Globus pallidus (tissue), 1 donor: ENCODE measurements at regions not wholly inside any gene's neighbourhood (a gene's known extent, or its start where the extent isn't known, plus 50 kb on each side); places are given as distances from the start of the nearest gene placed in this dataset.

ENCODE experiments used
- DNase-seq: peaks from one replicate; pipeline ENCODE4 v3.0.0-alpha.2; 2015; ENCODE audit warnings: low spot score

DNA sequence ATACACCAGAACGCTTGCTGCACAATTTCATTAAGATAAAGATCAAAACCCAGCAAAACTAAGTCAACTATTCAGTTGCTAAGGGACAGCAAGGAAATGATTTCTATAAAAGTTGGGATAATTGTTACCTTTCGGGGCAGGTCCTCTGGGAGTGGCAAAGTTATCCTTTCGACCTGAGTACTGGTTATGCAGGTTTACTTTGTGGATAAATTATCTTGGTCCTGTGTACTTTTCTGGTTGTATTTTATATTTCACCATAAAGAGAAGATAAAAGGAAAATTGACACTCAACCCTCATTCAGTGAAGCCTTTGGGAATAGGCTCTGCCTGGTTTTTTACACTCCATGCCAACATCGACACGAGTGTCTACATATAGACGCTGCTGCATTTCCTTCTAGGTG is 146.5 kb downstream of the SYK start:
- no peak for DNase-seq

DNA sequence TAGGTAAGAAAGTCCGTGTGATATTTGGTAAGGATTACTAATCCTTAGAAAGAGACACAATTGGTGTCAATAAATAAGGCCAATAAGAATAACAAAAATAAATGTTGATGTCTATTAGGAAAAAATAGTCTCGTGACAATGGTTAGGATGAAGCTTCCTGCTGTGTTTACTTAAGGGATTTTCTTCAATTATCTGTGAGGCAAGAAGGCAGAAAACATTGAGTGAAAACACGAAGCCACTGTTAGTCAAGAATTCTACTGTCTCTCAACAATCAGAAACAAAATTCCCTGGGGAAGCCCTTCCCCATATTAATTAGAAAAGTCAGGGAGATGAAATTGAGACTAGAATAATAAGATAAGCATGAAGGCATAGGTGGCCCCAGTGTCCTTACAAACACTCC is 149.0 kb downstream of the SYK start:
- no peak for DNase-seq

DNA sequence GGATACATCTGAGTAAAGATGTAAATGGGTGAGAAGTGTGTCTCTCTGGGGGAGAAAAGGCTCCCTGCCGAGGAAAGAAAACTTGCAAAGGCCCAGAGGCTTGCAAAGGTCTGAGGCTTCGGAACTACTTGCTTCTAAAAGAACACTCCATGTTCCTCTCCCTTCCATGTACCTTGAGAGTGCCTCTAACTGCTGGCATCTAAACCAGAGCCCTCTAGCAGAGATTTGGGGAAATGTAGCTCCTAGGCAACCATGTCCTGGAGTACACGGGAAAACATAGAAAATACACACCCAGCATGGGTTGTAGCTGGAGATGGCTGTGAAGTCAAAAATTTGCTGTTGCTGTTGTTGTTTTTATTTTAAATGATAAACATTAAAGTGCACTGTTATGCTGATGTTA is 151.6 kb downstream of the SYK start:
- DNase-seq, result no peak

DNA sequence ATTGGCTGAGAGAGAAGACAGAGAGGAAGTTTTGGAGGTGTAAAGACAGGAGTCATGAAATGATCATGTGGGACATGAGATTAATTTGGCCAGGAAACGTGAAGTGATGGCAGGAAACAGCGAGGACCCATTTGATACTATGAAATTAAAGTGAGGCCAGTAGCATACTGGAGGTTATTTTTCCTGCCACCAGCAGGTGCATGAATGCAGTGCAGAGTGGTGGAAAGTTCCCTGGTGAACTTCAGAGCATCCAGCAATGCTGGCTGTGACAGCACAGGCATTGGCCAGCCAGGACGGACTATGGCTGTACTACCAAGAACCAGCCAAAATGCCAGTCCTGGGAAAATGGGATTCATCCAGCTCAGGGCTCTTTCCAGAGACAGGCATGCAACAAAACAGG is 152.2 kb downstream of the SYK start:
- DNase-seq, result no peak

DNA sequence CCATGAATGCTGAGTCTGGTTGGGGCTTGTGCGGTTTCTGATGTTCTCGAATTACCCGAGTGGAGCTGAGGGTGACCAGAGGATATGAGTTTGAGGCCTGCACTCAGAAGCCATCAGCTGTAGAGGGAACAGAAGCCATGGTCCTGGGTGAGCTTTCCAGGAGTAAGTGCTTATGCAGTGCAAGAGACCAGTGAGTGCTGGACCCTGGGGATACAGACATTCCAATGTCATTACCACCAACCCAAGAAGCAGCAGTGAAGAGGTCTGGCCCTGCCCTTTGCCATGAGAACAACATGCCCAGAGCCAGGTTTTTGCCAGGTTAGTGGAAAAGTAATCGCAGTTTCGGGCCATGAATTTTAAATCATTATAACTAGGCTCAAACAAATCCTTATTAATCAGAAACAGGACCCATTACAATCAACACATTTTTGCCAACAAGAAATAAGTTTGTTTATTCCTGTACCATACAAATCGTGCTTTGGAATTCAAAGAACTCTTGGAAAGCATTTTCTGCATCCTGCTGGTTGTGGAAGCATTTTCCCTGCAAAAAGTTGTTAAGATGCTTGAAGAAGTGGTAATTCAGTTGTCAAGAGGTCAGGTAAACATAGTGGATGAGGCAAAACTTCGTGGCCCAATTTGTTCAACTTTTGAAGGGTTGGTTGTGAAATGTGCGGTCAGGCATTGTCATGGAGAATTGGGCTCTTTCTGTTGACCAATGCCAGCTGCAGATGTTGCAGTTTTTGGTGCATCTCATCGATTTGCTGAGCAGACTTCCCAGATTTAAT is 154.6 kb downstream of the SYK start:
- no peak for DNase-seq

GRCh38 chr9:90958328-90958727 is 156.7 kb downstream of the SYK start:
- DNase-seq, result no peak

GRCh38 chr9:90960941-90961340 is 159.3 kb downstream of the SYK start:
- DNase-seq, result no peak

DNA sequence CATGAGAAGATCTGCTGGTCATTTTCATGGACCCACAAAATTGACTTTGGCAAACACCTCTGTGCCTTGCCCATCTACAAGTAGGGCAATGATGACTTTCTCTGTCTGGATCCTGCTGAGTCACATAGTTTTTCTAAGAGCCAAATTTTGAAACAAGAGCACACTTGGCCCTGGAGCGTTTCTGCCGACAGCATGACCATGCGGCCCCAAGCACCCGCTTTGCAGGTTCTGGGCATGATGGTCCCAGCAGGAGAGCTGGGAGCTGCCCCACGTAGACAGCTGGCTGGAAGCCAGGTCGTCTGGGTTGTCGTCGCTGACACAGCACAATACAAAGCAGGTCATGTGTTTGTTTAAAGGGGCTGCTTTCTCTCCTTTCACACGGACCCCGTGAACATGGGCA is 159.8 kb downstream of the SYK start:
- DNase-seq, result no peak

DNA sequence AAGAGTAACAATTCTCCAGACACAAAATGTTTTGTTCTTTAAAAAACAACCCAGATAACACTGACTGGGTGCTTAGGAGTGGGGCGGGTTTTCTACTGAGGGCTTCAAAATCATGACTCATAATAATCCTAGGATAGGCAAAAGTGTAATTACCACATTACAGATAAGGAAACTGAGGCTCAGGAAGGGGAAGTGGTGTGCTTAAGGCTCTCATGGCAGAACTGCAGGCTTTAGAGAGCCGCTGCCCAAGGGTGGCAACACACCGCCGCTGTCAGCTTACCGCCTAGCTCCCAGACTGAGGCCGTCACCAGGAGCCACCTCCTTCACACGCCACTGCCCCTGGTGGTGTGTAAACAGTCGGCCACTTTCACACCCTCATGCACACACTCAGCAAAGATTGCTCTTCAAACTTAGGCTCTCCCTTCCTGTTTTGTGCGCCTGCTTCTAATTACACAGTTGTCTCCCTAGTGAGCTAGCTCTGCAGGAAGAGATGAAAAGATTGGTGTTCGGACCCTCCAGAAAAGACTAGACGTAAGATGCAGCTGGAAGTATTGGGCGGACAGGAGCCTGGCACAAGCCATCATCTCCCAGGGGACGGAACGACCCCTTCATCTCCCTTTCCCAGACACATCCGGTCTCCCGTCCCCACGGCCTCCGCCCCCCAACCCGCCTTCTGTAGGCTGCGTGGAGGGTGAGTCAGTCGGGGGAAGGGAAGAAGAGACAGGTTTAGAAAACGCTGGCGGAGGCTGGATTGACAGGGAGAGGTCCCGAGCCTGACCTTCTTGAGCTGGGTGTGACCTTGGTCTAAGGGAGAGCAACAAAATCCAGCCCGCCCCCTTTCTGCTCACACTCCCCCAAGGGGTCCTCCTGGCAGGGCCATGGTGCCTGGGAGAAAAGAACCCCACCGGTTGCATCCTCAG is 162.7 kb downstream of the SYK start:
- DNase-seq, result no peak

DNA sequence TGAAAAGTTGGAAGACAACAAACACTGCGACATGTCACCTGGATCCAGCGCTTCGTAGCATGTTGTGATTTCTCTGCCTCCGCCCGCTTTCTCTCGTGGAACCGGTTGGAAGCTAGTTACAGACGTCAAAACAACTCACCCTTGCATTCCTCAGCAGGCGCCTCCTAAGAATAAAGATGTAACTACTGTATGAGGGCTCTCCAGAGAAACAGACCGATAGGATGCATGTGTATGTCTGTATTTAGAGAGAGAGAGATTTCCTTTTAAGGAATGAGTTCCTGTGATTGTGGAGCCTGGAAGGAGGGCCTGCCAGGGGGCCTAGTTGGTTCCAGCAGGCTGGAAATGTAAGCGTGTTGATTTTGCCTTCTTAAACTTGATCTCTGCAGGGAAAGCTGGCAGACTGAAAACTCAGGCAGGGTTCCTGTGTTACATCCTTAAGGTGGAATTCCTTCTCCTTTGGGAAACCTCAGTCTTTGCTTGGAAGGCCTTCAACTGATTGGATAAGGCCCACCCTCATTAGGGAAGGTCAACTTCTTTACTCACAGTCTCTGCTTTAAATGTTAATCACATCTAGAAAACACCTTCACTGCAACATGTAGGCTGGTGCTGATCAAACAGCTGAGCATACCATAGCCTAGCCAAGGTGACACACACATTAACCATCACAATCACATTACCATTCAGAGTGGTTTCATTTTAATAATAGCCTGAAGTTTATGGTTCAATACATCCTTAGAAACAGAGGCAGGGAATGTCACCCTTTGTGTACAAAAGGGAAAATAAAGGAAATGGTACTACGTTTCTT is 163.8 kb downstream of the SYK start:
- DNase-seq, result no peak

- DNase-seq, result no peak
Observed at GRCh38 chr9:90966031-90966290, 164.3 kb downstream of the SYK start.

DNA sequence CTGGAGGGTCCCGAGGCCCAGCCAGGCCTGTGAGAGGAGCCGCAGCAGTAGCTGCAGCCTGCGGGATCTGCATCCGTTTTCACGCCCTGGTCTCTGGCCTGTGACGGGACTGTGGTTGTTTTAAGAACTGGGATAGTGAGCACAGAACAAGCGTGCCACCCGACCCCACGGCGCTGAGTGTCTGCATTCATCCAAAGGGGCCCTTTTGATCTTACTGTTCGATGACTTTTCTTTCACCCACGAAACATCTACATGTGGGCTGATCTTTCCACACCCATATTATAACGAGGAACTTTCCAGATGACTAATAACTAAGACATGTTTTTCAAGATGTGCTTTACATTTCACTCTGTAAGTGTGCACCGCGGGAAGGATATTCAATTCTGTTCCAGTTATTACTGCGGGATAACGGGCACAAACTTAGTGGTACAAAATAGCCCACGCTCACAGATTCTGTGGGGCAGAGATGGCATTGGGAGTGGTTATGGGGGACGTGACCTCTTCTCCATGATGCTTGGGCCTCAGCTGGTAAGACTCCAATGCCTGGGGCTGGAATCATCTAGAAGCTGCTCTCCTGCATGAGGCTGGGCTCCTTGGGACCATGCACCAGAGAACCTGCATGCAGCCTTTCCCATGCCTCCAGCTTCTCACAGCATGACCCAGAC is 165.0 kb downstream of the SYK start:
- DNase-seq, result no peak

GRCh38 chr9:90967145-90967538 is 165.5 kb downstream of the SYK start:
- DNase-seq, result no peak

DNA sequence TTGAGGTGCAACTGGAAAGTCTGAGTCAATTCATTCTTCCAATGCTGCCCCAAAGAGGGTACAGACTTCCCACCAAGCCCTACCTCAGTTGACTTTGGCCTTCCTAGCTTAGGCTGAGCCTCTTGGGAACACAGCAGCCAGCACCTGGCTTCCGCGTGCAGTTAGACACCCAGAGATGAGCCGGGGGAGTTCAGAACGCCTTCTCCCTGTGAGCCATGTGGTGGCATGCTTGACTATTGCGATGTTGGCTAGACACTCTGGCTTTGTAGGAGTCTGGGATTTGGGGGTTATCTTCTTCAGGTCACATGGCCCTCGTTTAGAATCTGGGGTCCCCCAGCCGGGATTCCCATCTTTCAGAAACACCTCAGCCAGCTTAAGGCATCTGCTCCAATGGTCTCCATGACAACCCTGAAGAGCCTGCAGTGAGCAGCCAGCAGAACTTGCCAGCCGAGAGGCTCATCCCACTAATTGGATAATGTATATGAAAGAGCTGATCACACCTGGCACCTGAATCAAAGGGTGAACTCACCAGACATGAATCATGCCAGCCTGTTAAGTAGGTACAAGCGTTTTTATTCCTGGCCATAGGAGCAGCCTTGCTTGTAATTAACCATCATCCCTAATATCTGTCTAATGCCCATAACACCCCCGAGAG is 167.5 kb downstream of the SYK start:
- DNase-seq, result no peak

GRCh38 chr9:90970608-90971007 is 169.0 kb downstream of the SYK start:
- no peak for DNase-seq

DNA sequence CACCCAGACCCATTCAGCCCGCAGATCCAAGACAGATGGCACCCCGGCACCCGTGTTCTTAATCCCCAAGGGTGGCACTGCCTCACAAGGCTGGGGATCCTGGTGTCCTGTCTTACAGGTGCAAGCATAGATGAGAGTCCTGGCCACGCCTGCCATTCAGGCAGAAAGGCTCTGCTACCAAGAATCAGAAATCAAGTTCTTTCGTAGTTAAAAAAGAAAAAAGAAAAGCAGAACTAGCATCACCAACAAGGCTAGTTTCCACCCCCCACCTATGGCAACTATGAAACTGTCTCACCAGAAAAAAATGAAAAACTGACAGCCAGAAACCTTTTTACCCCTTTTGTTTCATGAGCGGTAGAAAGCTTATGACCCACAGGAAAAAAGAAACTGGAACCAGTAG is 170.4 kb downstream of the SYK start:
- no peak for DNase-seq

DNA sequence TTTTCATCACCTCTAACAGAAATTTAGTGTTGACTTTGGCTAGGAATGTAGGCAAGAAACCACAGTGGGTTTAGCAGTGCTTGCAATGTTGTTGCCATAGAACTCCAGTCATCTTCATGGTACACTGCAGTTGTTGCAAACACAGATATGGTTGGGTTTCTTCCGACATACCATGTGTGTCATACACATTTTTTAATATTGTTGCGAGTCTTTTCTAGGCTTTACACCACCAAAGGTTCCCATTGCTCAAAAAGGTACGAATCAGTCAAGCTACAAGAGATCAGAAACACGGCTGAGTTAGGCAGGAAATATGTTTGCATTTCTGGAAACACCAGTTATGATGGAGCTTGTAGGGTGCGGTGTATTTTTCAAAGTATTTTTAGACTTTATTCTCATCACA is 172.4 kb downstream of the SYK start:
- no peak for DNase-seq

- no peak for DNase-seq
Observed at GRCh38 chr9:90974643-90975245, 173.1 kb downstream of the SYK start.

- DNase-seq, result no peak
Observed at GRCh38 chr9:90975781-90976538, 174.3 kb downstream of the SYK start.

DNA sequence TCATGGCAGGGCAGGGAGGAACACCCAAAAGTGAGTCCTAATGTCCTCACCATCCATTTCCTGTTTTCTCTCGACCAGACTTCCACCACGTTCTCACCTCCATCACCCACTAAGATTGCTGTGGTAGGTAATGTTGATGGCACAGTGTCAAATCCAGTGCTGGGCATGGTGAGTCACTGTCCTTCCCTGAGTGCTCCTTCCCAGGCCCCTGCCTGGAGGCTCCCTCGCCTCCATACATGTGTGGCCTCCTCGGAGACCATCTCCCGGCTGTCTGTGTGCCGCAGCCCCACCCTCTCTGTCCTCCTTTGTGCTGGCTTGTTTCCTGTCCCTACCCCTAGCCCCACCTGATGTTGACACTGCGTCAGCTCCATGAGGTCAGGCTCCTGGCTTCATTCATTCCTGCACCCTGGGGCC is 177.5 kb downstream of the SYK start:
- DNase-seq, result no peak

GRCh38 chr9:90979639-90980038 is 178.0 kb downstream of the SYK start:
- no peak for DNase-seq
